ENCODE measurements at regions not wholly inside any gene's neighbourhood (a gene's known extent, or its start where the extent isn't known, plus 50 kb on each side); places are given as distances from the start of the nearest gene placed in this dataset.

DNA sequence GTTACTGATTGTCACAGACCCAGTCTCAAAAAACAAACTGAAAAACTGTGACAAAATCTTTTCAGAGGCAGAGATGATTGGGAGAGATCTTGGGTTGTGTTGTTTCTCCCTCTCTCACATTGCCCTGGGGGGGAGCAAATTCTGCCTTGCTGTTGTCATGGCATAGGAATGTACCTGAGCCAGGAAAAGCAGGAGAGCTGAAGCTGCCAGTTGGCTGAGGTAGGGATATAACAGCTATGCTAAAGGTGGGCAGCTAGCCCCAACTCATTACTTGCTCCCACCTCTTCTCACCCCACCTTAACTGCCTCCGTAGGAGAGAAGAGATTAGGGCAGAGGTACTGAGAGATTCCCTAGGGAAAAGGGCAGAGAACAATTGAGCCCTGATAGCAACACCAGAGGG lies 299.3 kb downstream of the OSR1 start:
- TF ChIP-seq, protein P1, sequence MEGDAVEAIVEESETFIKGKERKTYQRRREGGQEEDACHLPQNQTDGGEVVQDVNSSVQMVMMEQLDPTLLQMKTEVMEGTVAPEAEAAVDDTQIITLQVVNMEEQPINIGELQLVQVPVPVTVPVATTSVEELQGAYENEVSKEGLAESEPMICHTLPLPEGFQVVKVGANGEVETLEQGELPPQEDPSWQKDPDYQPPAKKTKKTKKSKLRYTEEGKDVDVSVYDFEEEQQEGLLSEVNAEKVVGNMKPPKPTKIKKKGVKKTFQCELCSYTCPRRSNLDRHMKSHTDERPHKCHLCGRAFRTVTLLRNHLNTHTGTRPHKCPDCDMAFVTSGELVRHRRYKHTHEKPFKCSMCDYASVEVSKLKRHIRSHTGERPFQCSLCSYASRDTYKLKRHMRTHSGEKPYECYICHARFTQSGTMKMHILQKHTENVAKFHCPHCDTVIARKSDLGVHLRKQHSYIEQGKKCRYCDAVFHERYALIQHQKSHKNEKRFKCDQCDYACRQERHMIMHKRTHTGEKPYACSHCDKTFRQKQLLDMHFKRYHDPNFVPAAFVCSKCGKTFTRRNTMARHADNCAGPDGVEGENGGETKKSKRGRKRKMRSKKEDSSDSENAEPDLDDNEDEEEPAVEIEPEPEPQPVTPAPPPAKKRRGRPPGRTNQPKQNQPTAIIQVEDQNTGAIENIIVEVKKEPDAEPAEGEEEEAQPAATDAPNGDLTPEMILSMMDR (CRISPR knock-in tag; IDR thresholded peaks at IDR 0.05) = no peak
- TF ChIP-seq ZNF501 (CRISPR knock-in tag; IDR thresholded peaks at IDR 0.05) (no peak), TP53 (CRISPR knock-in tag; conservative IDR thresholded peaks at IDR 0.05) (no peak)
